ENCODE measurements at regions not wholly inside any gene's neighbourhood (a gene's known extent, or its start where the extent isn't known, plus 50 kb on each side); places are given as distances from the start of the nearest gene placed in this dataset.
"Not testable (repeated sequence)": the region's sequence is repeated elsewhere in the genome, so short reads cannot be mapped to it uniquely, and the experiment has no call there.

DNA sequence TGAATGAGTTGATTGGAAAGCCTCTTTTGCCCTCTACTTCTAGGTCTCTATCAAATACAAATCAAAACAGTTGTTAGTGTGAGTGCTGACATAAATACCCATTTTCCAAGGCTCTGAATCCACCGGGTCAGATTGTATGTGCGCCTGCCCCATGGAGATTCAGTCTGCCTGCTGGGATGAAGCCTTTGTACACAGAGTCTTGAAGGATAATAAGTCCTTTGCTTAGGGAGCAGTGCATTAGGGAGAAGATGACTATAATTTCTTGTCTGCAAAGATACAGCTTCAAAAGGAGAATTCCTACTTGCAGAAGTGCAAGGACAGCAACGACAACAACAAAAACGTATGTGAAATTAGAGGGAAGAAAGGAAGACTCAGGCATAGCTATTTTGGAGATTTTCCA lies 90.3 kb upstream of the VRK1 start:
- Mint-ChIP-seq H3K4me1 (no peaks in the 10 kb centered on the region), H3K27ac (ENCODE audit: unreplicated experiment) (no peak overlapping the region), H3K36me3 (ENCODE audit: low read depth) (no peaks in the 10 kb centered on the region), H3K4me3 (no peak overlapping the region), H3K27me3 (ENCODE audit: low read depth) (peaks cover 2% of the 10 kb centered on the region), H3K9me3 (no peaks in the 10 kb centered on the region)
- DNase-seq (ENCODE audit: low read depth, low spot score): no peak
- TF ChIP-seq, protein P1, sequence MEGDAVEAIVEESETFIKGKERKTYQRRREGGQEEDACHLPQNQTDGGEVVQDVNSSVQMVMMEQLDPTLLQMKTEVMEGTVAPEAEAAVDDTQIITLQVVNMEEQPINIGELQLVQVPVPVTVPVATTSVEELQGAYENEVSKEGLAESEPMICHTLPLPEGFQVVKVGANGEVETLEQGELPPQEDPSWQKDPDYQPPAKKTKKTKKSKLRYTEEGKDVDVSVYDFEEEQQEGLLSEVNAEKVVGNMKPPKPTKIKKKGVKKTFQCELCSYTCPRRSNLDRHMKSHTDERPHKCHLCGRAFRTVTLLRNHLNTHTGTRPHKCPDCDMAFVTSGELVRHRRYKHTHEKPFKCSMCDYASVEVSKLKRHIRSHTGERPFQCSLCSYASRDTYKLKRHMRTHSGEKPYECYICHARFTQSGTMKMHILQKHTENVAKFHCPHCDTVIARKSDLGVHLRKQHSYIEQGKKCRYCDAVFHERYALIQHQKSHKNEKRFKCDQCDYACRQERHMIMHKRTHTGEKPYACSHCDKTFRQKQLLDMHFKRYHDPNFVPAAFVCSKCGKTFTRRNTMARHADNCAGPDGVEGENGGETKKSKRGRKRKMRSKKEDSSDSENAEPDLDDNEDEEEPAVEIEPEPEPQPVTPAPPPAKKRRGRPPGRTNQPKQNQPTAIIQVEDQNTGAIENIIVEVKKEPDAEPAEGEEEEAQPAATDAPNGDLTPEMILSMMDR (conservative IDR thresholded peaks at IDR 0.05): no peak

DNA sequence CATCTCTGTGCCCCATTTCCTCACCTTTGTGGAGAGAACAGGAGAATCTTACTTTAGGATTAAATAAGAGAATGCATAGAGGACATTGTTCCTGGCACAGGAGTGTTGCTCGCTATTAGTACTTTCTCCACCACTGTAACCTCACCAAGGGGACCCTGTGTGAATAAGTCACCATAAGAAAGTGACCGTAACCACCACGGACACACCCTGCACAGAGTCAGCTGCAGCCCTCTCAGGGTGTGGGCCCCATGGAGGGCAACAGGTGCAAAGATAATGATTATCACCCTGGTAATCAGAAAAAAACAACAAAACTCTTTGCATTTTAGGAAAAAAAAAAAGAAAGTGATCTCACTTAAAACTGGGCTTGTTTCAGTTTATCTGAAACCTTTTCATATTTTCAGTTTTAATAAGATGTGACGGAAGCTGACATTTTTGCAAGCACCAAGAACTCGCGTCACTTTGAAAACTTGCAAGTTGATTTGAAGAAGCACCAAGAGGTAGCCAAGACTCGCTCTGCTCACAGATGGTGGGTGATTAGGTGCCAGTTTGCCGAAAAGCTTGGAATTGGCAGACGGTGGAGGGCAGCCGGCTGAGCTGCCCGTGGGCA lies 87.0 kb upstream of the VRK1 start:
- H3K27ac Mint-ChIP-seq (ENCODE audit: unreplicated experiment): no peak overlapping the region
- TF ChIP-seq, protein P1 (conservative IDR thresholded peaks at IDR 0.05): no peak
- H3K9me3 Mint-ChIP-seq: no peaks in the 10 kb centered on the region
- H3K27me3 Mint-ChIP-seq (ENCODE audit: low read depth): no peaks in the 10 kb centered on the region
- DNase-seq (ENCODE audit: low read depth, low spot score): no peak
- H3K4me1 Mint-ChIP-seq: no peaks in the 10 kb centered on the region
- H3K4me3 Mint-ChIP-seq: no peak overlapping the region
- H3K36me3 Mint-ChIP-seq (ENCODE audit: low read depth): no peaks in the 10 kb centered on the region

DNA sequence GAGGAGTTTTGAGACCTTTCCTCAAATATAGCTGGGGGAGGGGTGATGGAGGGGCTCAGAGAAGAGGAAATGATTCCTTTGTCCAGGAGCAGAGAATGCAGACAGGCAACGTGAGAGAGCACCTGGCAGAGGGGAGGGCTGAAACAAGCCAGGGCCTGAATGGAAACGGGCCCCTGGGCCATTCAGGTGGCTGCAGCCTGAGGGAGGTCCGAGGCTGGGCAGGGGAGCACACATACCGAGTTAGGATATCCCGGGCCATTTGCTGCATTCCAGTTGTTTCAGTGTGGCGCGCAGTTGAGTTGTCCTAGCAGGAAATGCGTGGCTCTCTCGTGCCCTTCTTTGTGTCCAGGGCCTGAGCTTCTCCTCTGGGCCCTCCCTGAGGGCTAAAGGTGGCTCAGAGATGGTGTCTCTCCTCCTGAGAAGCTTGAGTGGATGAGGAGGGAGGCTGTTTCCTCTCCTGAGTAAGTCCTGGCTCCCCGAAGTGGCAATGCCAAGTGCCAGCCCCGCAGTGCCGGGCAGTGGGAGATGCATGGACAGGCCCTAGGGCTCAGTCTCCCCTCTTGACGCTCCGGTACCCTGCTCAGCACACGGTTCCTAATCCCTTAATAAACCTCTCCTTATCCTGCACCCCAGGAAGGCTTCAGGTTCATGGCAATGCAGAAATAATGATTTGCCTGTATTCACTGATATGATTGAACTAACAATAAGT lies 85.5 kb upstream of the VRK1 start:
- no peak for DNase-seq (ENCODE audit: low read depth, low spot score)
- H3K36me3 Mint-ChIP-seq (ENCODE audit: low read depth): no peaks in the 10 kb centered on the region
- H3K27me3 Mint-ChIP-seq (ENCODE audit: low read depth): no peaks in the 10 kb centered on the region
- H3K4me3 Mint-ChIP-seq: no peak overlapping the region
- TF ChIP-seq, protein P1 (conservative IDR thresholded peaks at IDR 0.05): no peak
- H3K4me1 Mint-ChIP-seq: no peaks in the 10 kb centered on the region
- no peaks in the 10 kb centered on the region for H3K9me3 Mint-ChIP-seq
- H3K27ac Mint-ChIP-seq (ENCODE audit: unreplicated experiment): no peak overlapping the region

DNA sequence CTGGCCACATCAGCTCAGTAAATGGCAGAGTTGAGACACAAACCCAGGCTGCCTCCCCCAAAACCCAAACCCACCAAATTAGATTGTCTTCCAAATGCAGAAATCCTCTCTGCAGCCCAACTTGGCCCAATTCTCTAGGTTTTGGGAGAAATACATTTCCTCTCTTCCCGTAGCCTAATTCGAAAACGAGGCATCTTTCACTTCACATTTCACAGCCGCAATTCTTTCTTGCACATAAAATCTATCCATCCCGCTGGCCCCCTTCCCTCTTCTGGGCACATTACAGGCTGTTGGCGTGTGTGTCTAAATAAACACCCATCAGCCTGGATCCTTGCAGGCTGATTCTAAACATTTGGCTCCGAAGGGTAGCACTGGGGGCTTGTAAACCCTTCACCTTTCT lies 83.8 kb upstream of the VRK1 start:
- DNase-seq (ENCODE audit: low read depth, low spot score): no peak
- no peaks in the 10 kb centered on the region for H3K27me3 Mint-ChIP-seq (ENCODE audit: low read depth)
- H3K4me1 Mint-ChIP-seq: peaks cover 5% of the 10 kb centered on the region
- H3K9me3 Mint-ChIP-seq: no peaks in the 10 kb centered on the region
- no peaks in the 10 kb centered on the region for H3K36me3 Mint-ChIP-seq (ENCODE audit: low read depth)
- H3K27ac Mint-ChIP-seq (ENCODE audit: unreplicated experiment): no peak overlapping the region
- H3K4me3 Mint-ChIP-seq: no peak overlapping the region
- TF ChIP-seq, protein P1 (conservative IDR thresholded peaks at IDR 0.05): no peak

DNA sequence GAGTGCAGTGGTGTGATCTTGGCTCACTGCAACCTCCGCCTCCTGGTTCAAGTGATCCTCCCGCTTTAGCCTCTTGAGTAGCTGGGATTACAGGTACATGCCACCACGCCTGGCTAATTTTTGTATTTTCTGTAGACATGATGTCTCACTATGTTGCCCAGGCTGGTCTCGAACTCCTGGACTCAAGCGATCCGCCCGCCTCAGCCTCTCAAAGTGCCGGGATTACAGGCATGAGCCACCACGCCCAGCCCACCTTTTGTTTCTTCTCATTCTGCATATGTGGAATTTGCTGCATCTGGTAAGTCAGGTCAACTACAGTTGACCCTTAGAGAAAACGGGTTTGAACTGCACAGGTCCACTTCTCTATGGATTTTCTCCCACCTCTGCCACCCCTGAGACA lies 82.6 kb upstream of the VRK1 start:
- not testable (repeated sequence) for H3K36me3 Mint-ChIP-seq (ENCODE audit: low read depth); H3K27ac Mint-ChIP-seq (ENCODE audit: unreplicated experiment)

DNA sequence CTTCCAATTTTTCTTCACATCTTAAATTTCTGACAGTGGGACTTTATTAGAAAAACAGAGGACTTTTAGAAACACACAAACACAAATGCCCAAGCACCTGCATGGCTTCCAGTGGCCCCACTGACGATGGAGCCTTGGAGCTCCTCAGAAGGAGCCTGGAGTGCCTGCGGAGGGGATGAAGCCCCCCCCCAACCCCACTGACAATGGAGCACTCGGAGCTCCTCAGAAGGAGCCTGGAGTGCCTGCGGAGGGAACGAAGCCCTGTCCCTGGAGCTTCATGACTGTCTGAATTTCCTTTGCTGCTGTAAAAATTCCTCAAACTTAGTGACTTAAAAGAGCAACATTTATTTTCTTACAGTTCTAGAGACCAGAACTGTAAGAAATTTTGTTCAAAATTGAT lies 80.1 kb upstream of the VRK1 start:
- Mint-ChIP-seq H3K9me3 (no peaks in the 10 kb centered on the region), H3K4me1 (peaks cover 8% of the 10 kb centered on the region), H3K27me3 (ENCODE audit: low read depth) (no peaks in the 10 kb centered on the region), H3K36me3 (ENCODE audit: low read depth) (no peaks in the 10 kb centered on the region), H3K27ac (ENCODE audit: unreplicated experiment) (no peak overlapping the region), H3K4me3 (no peak overlapping the region)
- DNase-seq (ENCODE audit: low read depth, low spot score): no peak
- TF ChIP-seq, protein P1 (conservative IDR thresholded peaks at IDR 0.05): no peak

More for the DNA sequence above, 82.6 kb upstream of the VRK1 start:
- H3K9me3 Mint-ChIP-seq; DNase-seq (ENCODE audit: low read depth, low spot score); H3K4me1 Mint-ChIP-seq; H3K4me3 Mint-ChIP-seq; H3K27me3 Mint-ChIP-seq (ENCODE audit: low read depth): not testable (repeated sequence)

All from neural crest cell (in vitro differentiated cells).